K562 (cell line): ENCODE measurements at regions not wholly inside any gene's neighbourhood (a gene's known extent, or its start where the extent isn't known, plus 50 kb on each side); places are given as distances from the start of the nearest gene placed in this dataset.
"Not testable (repeated sequence)": the region's sequence is repeated elsewhere in the genome, so short reads cannot be mapped to it uniquely, and the experiment has no call there.

Experiments
- ATAC-seq: fragments of 200-7000 bp; cut with Tn5 transposase; 3 replicates; pipeline ENCODE4 v1.9.1; 2020; ENCODE audit warnings: moderate library complexity
- BruUV-seq: library from RNA; stranded (reverse); fragments of 400-500 nt; replicated peaks from 2 replicates; lab custom pipeline; 2021; lab: Mats Ljungman, UMichigan
- CTCF ChIA-PET: fragments of 300-600 bp; formaldehyde crosslinking; extraction: SDS; loops from one replicate; lab custom pipeline; 2021; ENCODE audit warnings: low intra/inter-chr PET ratio; lab: Yijun Ruan, JAX
- POLR2A ChIA-PET: fragments of 300-600, 350-650 bp; sonication (Branson Sonifier 250); formaldehyde crosslinking; extraction: SDS; loops from one replicate; lab custom pipeline; 2021; ENCODE audit warnings: antibody characterized with exemption, inconsistent platforms; lab: Yijun Ruan, JAX
- DNase-seq, 4 experiments: peaks; one replicate each; pipeline versions ENCODE4 v3.0.0 to v3.0.0-alpha.2; 2011 to 2018; ENCODE audit warnings: low spot score in 3 of 4, mixed read lengths in 3 of 4; ENCODE audit errors: extremely low read depth in 1 of 4
- FAIRE-seq: peaks from 2 replicates; lab custom pipeline; 2011; peaks lifted over from hg19 to GRCh38; lab: Jason Lieb, UNC
- H2AFZ ChIP-seq: 2 replicates; pipeline ENCODE4 v1.6.0; 2011; ENCODE audit warnings: low read depth, low read length, control low read depth, inconsistent platforms
- H3K27ac ChIP-seq: fragments of 200-600 bp; 3 replicates; pipeline ENCODE4 v1.8.0; 2011; ENCODE audit warnings: low read depth, mild to moderate bottlenecking, control low read depth, inconsistent platforms, low read length, moderate library complexity, mixed read lengths; ENCODE audit errors: extremely low read depth
- H3K27me3 ChIP-seq, 2 experiments: fragments of 300-600 bp in 1 of 2; 2 replicates in 1 of 2; 3 replicates in 1 of 2; pipeline versions ENCODE4 v1.6.0 to v1.8.0; 2011; ENCODE audit warnings: inconsistent platforms in 2 of 2, low read length in 2 of 2, mild to moderate bottlenecking in 1 of 2, mixed read lengths in 1 of 2, moderate library complexity in 1 of 2; ENCODE audit not compliant: control insufficient read depth in 2 of 2, insufficient read depth in 2 of 2
- H3K36me3 ChIP-seq: fragments of 300-600 bp; 3 replicates; pipeline ENCODE4 v1.8.0; 2011; ENCODE audit warnings: mild to moderate bottlenecking, low read length, inconsistent platforms; ENCODE audit not compliant: control insufficient read depth, insufficient read depth
- H3K4me1 ChIP-seq, 2 experiments: fragments of 200-600 bp in 1 of 2; replicated peaks in 1 of 2; 2 replicates in 1 of 2; 3 replicates in 1 of 2; pipeline versions ENCODE4 v1.5.1 to v1.8.0; 2011; ENCODE audit warnings: inconsistent platforms in 2 of 2, low read length in 2 of 2, mild to moderate bottlenecking in 1 of 2, mixed read lengths in 1 of 2, moderate library complexity in 1 of 2; ENCODE audit not compliant: control insufficient read depth in 2 of 2, insufficient read depth in 2 of 2
- H3K4me2 ChIP-seq: 2 replicates; pipeline ENCODE4 v1.6.1; 2011; ENCODE audit warnings: low read length, control low read depth, inconsistent platforms, mixed read lengths; ENCODE audit not compliant: insufficient read depth
- H3K4me3 ChIP-seq: fragments of 200-600 bp; sonication (generic), shearing (Covaris generic); 2 replicates; pipeline ENCODE4 v1.5.1; 2016; ENCODE audit warnings: control low read depth, inconsistent platforms
- H3K79me2 ChIP-seq: fragments of 200-600 bp; 3 replicates; pipeline ENCODE4 v1.8.0; 2011; ENCODE audit warnings: low read length, inconsistent platforms; ENCODE audit not compliant: control insufficient read depth, insufficient read depth
- H3K9ac ChIP-seq, 2 experiments: 2 replicates each; pipeline versions ENCODE4 v1.6.0 to v1.6.1; 2011; ENCODE audit warnings: low read depth in 2 of 2, low read length in 2 of 2, control low read depth in 1 of 2, inconsistent platforms in 1 of 2, mild to moderate bottlenecking in 1 of 2, mixed read lengths in 1 of 2; ENCODE audit not compliant: insufficient read depth in 1 of 2
- H3K9me1 ChIP-seq: one replicate; pipeline ENCODE4 v1.6.0; 2011; ENCODE audit warnings: inconsistent platforms, mild to moderate bottlenecking, low read length, moderate library complexity; ENCODE audit not compliant: control insufficient read depth, insufficient read depth
- H3K9me3 ChIP-seq: replicated peaks from 2 replicates; pipeline ENCODE4 v1.5.1; 2011; ENCODE audit warnings: low read depth, low read length, inconsistent platforms; ENCODE audit not compliant: control insufficient read depth, insufficient read depth
- H4K20me1 ChIP-seq: replicated peaks from 2 replicates; pipeline ENCODE4 v1.6.1; 2011; ENCODE audit warnings: low read length, inconsistent platforms, mixed read lengths; ENCODE audit not compliant: control insufficient read depth, insufficient read depth
- HDAC8 ChIP-seq: fragments of 450-650 bp; IDR thresholded peaks from 2 replicates; pipeline ENCODE4 v1.6.1; 2016; ENCODE audit warnings: mild to moderate bottlenecking, missing genetic modification characterization, moderate library complexity, missing compliant biosample characterization
- MAFG ChIP-seq: fragments of 450-650 bp; conservative IDR thresholded peaks from 2 replicates; pipeline ENCODE4 v1.6.1; 2016; ENCODE audit warnings: missing genetic modification characterization, missing compliant biosample characterization
- MECOM ChIP-seq: fragments of 250-450 bp; sonication (Bioruptor Pico); IDR thresholded peaks from 2 replicates; pipeline ENCODE4 v1.8.0; 2022; ENCODE audit warnings: inconsistent platforms
- SMAD2 ChIP-seq: fragments of 150-350 bp; IDR thresholded peaks from 2 replicates; pipeline ENCODE4 v1.6.1; 2014; ENCODE audit warnings: low read depth, mild to moderate bottlenecking, low read length
- WGBS: fragments of 100-300 bp; shearing (Covaris generic); methylation state at CpG from one replicate; pipeline ENCODE4 v1.1.6; 2016; ENCODE audit warnings: low coverage, mixed read lengths; ENCODE audit not compliant: insufficient coverage; ENCODE audit errors: missing lambda C conversion rate; 5-methylcytosine and 5-hydroxymethylcytosine counted together
- in situ Hi-C: fragments of 300-500 bp; cut with MboI; formaldehyde crosslinking; loops from 4 replicates; pipeline ENCODE4 v1.15.0; 2018; ENCODE audit warnings: inconsistent platforms, mixed read lengths
- intact Hi-C: fragments of 100-400 bp; cut with micrococcal nuclease; formaldehyde crosslinking; loops from 2 replicates; pipeline ENCODE4 v1.14.2; 2022
- TF ChIP-seq, protein P1 (sequence below): fragments of 200-800 bp; sonication (Bioruptor generic); IDR thresholded peaks from 2 replicates; pipeline ENCODE4 v1.6.1; 2017; ENCODE audit warnings: missing genetic modification characterization, missing compliant biosample characterization
- TF ChIP-seq, protein P2 (sequence below): fragments of 450-650 bp; IDR thresholded peaks from 2 replicates; pipeline ENCODE4 v1.6.1; 2017; ENCODE audit warnings: antibody characterized with exemption, mild to moderate bottlenecking

DNA sequence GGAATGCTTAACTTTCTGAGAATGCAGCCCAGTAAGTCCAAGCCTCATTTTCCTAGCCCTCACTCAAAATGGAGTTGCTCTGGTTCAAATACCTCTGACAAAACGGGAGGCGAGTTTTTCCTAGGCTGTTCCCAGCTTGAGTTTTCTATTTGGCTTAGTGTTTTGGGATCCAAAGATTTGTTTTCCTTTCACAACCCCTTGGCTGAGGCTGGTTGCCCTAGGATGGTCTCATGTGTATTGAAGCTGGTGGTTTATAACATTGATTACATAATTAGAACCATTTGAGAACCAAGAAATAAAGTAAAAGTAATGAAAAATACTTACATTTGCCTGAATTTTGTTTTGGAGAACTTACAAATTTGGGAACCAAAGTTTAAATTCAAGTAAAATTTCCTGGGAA is 611.1 kb upstream of the LUZP2 start:
- Histone ChIP-seq H3K36me3 (no peaks in the 10 kb centered on the region), H3K4me2 (no peak overlapping the region), H2AFZ (no peak overlapping the region), H3K9ac (no peak overlapping the region), H3K9me1 (no peaks in the 10 kb centered on the region), H3K27ac (no peak overlapping the region), H4K20me1 (no peaks in the 10 kb centered on the region), H3K9me3 (no peaks in the 10 kb centered on the region), H3K4me1 (no peaks in the 10 kb centered on the region), H3K79me2 (no peaks in the 10 kb centered on the region), H3K4me3 (no peak overlapping the region), H3K27me3 (no peaks in the 10 kb centered on the region)
- BruUV-seq = no TSS peak
- in situ Hi-C loops = no loop called here
- CTCF ChIA-PET = no interaction called here
- 0% methylated on average over 2 of the region's 2 CpGs for WGBS
- DNase-seq = no peak
- no peak for FAIRE-seq
- POLR2A ChIA-PET = no interaction called here
- no peak for ATAC-seq
- no peak for TF ChIP-seq MECOM (CRISPR knock-in tag)
- no peak for TF ChIP-seq SMAD2
- TF ChIP-seq MAFG (tag) = no peak
- TF ChIP-seq, protein P1, sequence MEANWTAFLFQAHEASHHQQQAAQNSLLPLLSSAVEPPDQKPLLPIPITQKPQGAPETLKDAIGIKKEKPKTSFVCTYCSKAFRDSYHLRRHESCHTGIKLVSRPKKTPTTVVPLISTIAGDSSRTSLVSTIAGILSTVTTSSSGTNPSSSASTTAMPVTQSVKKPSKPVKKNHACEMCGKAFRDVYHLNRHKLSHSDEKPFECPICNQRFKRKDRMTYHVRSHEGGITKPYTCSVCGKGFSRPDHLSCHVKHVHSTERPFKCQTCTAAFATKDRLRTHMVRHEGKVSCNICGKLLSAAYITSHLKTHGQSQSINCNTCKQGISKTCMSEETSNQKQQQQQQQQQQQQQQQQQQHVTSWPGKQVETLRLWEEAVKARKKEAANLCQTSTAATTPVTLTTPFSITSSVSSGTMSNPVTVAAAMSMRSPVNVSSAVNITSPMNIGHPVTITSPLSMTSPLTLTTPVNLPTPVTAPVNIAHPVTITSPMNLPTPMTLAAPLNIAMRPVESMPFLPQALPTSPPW (CRISPR knock-in tag) = no peak
- TF ChIP-seq, protein P2, sequence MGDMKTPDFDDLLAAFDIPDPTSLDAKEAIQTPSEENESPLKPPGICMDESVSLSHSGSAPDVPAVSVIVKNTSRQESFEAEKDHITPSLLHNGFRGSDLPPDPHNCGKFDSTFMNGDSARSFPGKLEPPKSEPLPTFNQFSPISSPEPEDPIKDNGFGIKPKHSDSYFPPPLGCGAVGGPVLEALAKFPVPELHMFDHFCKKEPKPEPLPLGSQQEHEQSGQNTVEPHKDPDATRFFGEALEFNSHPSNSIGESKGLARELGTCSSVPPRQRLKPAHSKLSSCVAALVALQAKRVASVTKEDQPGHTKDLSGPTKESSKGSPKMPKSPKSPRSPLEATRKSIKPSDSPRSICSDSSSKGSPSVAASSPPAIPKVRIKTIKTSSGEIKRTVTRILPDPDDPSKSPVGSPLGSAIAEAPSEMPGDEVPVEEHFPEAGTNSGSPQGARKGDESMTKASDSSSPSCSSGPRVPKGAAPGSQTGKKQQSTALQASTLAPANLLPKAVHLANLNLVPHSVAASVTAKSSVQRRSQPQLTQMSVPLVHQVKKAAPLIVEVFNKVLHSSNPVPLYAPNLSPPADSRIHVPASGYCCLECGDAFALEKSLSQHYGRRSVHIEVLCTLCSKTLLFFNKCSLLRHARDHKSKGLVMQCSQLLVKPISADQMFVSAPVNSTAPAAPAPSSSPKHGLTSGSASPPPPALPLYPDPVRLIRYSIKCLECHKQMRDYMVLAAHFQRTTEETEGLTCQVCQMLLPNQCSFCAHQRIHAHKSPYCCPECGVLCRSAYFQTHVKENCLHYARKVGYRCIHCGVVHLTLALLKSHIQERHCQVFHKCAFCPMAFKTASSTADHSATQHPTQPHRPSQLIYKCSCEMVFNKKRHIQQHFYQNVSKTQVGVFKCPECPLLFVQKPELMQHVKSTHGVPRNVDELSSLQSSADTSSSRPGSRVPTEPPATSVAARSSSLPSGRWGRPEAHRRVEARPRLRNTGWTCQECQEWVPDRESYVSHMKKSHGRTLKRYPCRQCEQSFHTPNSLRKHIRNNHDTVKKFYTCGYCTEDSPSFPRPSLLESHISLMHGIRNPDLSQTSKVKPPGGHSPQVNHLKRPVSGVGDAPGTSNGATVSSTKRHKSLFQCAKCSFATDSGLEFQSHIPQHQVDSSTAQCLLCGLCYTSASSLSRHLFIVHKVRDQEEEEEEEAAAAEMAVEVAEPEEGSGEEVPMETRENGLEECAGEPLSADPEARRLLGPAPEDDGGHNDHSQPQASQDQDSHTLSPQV = no peak
- no peak for TF ChIP-seq HDAC8
- intact Hi-C loops = no loop called here

DNA sequence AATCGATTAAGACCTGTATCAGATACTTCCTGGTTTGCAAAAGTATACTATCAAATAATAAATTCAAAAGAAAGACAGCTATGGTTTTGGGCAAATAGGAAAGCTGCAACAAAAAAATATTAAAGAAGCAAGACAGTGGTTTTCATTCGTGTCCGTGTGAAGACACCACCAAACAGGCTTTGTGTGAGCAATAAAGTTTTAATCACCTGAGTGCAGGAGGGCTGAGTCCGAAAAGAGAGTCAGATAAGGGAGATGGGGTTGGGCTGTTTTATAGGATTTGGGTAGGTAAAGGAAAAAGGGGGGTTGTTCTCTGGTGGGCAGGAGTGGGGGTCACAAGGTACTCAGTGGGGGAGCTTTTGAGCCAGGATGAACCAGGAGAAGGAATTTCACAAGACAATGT is 609.7 kb upstream of the LUZP2 start:
- intact Hi-C loops, CTCF ChIA-PET, FAIRE-seq, H3K4me2 ChIP-seq, H3K4me1 ChIP-seq, H3K36me3 ChIP-seq, in situ Hi-C loops, H3K27me3 ChIP-seq, H4K20me1 ChIP-seq, DNase-seq, POLR2A ChIA-PET, H3K79me2 ChIP-seq, H3K9me1 ChIP-seq, ATAC-seq, H2AFZ ChIP-seq, H3K9ac ChIP-seq, H3K4me3 ChIP-seq, H3K27ac ChIP-seq, H3K9me3 ChIP-seq, BruUV-seq: not testable (repeated sequence)
- WGBS = 2% methylated on average over 4 of the region's 4 CpGs
